ENCODE measurements at regions not wholly inside any gene's neighbourhood (a gene's known extent, or its start where the extent isn't known, plus 50 kb on each side); places are given as distances from the start of the nearest gene placed in this dataset.

- DNase-seq, result no peak
Measured at GRCh38 chr20:56805313-56805712, 176.2 kb downstream of the TFAP2C start.

- no peak for DNase-seq
Measured at GRCh38 chr20:56805966-56806365, 176.9 kb downstream of the TFAP2C start.

GRCh38 chr20:56806952-56807517 lies 177.9 kb downstream of the TFAP2C start:
- DNase-seq, result no peak

GRCh38 chr20:56808117-56808725 lies 179.1 kb downstream of the TFAP2C start:
- DNase-seq, result no peak

GRCh38 chr20:56808732-56809131 lies 179.6 kb downstream of the TFAP2C start:
- DNase-seq, result no peak

GRCh38 chr20:56809668-56810067 lies 180.6 kb downstream of the TFAP2C start:
- no peak for DNase-seq

- DNase-seq, result no peak
Measured at GRCh38 chr20:56810141-56810540, 181.0 kb downstream of the TFAP2C start.

GRCh38 chr20:56815796-56816195 lies 186.7 kb downstream of the TFAP2C start:
- no peak for DNase-seq

- DNase-seq, result no peak
Measured at GRCh38 chr20:56816349-56816748, 187.2 kb downstream of the TFAP2C start.

- no peak for DNase-seq
Measured at GRCh38 chr20:56817780-56818675, 188.9 kb downstream of the TFAP2C start.

GRCh38 chr20:56820984-56821383 lies 191.9 kb downstream of the TFAP2C start:
- DNase-seq, result no peak

GRCh38 chr20:56826306-56826704 lies 197.2 kb downstream of the TFAP2C start:
- DNase-seq, result no peak

- no peak for DNase-seq
Measured at GRCh38 chr20:56826705-56827665, 197.9 kb downstream of the TFAP2C start.

- no peak for DNase-seq
Measured at GRCh38 chr20:56827763-56828162, 198.7 kb downstream of the TFAP2C start.

- DNase-seq, result no peak
Measured at GRCh38 chr20:56828402-56828801, 199.3 kb downstream of the TFAP2C start.

- no peak for DNase-seq
Measured at GRCh38 chr20:56829788-56830385, 200.8 kb downstream of the TFAP2C start.

- no peak for DNase-seq
Measured at GRCh38 chr20:56831795-56832194, 202.7 kb downstream of the TFAP2C start.

GRCh38 chr20:56833427-56833826 lies 204.3 kb downstream of the TFAP2C start:
- no peak for DNase-seq

- no peak for DNase-seq
Measured at GRCh38 chr20:56835829-56836550, 206.9 kb downstream of the TFAP2C start.

- no peak for DNase-seq
Measured at GRCh38 chr20:56839222-56839621, 210.1 kb downstream of the TFAP2C start.

- no peak for DNase-seq
Measured at GRCh38 chr20:56839786-56840185, 210.7 kb downstream of the TFAP2C start.

Data from stimulated activated CD4-positive, alpha-beta T cell treated with anti-CD3 and anti-CD28 coated beads, Interleukin-4, amount 100 ng/mL, for 4 hours (primary cell).